NB4 (cell line): ENCODE measurements at regions not wholly inside any gene's neighbourhood (a gene's known extent, or its start where the extent isn't known, plus 50 kb on each side); places are given as distances from the start of the nearest gene placed in this dataset.

Experiments used
- DNase-seq: peaks from one replicate; pipeline ENCODE4 v3.0.0; 2010; ENCODE audit warnings: low read depth
- H3K4me3 ChIP-seq: one replicate; pipeline ENCODE4 v1.5.1; 2011; ENCODE audit warnings: mild to moderate bottlenecking, low read depth, low read length, moderate library complexity
- MYC ChIP-seq: IDR thresholded peaks from 2 replicates; pipeline ENCODE4 v1.6.1; 2011; ENCODE audit warnings: low read depth, low read length
- POLR2A ChIP-seq: IDR thresholded peaks from 2 replicates; pipeline ENCODE4 v1.6.1; 2011; ENCODE audit warnings: mild to moderate bottlenecking; ENCODE audit not compliant: insufficient read length; ENCODE audit errors: extremely low read depth
- TF ChIP-seq, protein P1 (sequence below): IDR thresholded peaks from 2 replicates; pipeline ENCODE4 v1.6.1; 2011; ENCODE audit warnings: low read depth, low read length
- TF ChIP-seq, protein P2 (sequence below): IDR thresholded peaks from one replicate; pipeline ENCODE4 v1.5.1; 2012; ENCODE audit warnings: low read depth, low read length

GRCh38 chr2:51976623-51977022 lies 944.7 kb upstream of the NRXN1 start:
- H3K4me3 ChIP-seq, result no peak overlapping the region
- TF ChIP-seq, protein P1, sequence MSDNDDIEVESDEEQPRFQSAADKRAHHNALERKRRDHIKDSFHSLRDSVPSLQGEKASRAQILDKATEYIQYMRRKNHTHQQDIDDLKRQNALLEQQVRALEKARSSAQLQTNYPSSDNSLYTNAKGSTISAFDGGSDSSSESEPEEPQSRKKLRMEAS, result no peak
- TF ChIP-seq, protein P2, sequence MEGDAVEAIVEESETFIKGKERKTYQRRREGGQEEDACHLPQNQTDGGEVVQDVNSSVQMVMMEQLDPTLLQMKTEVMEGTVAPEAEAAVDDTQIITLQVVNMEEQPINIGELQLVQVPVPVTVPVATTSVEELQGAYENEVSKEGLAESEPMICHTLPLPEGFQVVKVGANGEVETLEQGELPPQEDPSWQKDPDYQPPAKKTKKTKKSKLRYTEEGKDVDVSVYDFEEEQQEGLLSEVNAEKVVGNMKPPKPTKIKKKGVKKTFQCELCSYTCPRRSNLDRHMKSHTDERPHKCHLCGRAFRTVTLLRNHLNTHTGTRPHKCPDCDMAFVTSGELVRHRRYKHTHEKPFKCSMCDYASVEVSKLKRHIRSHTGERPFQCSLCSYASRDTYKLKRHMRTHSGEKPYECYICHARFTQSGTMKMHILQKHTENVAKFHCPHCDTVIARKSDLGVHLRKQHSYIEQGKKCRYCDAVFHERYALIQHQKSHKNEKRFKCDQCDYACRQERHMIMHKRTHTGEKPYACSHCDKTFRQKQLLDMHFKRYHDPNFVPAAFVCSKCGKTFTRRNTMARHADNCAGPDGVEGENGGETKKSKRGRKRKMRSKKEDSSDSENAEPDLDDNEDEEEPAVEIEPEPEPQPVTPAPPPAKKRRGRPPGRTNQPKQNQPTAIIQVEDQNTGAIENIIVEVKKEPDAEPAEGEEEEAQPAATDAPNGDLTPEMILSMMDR, result no peak
- no peak for TF ChIP-seq POLR2A
- no peak for TF ChIP-seq MYC
- DNase-seq, result no peak

GRCh38 chr2:51971136-51971535 lies 939.2 kb upstream of the NRXN1 start:
- no peak for DNase-seq
- no peak overlapping the region for H3K4me3 ChIP-seq
- no peak for TF ChIP-seq MYC
- TF ChIP-seq POLR2A, result no peak

DNA sequence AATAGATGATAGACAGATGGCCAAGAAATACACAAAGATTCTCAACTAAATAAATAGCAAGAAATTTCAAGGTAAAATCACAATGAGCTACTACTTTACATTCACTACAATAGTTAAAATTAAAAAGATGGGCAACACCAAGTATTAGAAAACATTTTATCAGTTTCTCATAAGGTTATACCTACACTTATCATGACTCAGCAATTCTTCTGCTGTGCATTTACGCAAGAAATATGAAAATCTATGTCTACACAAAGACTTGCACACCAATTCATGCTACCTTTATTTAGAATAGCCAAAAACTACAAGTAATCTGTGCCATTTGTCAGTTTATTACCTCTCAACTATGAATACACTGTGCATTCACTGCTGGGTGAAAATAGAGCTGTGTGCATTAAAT lies 937.4 kb upstream of the NRXN1 start:
- no peak overlapping the region for H3K4me3 ChIP-seq
- TF ChIP-seq POLR2A, result no peak
- TF ChIP-seq, protein P2, result no peak
- TF ChIP-seq, protein P1, result no peak
- no peak for TF ChIP-seq MYC
- DNase-seq, result no peak

DNA sequence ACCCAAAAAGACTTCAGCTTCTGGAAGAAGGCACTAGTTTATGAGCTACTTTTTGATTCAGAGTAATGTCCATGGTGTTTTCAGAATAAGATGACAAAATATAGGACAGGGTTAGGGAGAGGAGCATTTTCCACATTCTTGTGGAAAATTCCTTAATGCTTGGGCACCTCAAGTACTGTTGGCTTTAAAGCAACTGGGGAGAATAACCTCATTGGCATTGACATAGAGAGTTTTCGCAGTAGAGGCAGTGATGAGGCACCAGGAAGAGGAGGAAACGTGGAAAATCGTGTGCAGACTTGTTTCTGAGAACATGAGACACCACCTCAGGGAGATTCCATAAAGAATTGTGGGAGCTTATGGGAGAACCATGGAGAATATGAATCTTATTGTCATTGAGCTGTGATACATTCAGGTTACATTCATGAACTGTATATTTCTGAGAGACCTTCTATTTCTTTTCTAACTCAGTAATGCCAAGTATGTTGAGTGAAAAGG lies 929.0 kb upstream of the NRXN1 start:
- TF ChIP-seq, protein P1, result no peak
- TF ChIP-seq MYC, result no peak
- TF ChIP-seq, protein P2, result no peak
- TF ChIP-seq POLR2A, result no peak

DNA sequence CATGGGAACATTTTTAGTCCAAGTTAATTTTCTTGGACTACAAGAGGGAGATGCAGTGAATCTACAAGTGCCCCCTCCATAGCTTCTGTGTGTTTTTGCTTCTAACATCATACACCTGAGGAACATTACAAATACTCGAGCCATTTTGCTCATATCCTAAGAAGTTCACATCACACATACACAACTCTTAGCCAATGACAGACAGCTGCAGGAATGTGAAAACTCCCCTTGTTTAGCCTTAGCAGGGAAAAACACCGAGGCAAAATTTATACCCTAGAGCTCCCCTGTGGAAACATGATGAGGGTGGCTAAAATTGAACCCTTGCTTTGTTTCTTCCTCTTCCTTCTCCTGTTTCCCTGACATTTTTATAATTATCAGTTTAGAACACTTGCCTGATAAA lies 928.3 kb upstream of the NRXN1 start:
- no peak for DNase-seq
- no peak overlapping the region for H3K4me3 ChIP-seq
- TF ChIP-seq, protein P1, result no peak
- TF ChIP-seq, protein P2, result no peak
- TF ChIP-seq MYC (no peak), POLR2A (no peak)

More for the DNA sequence above, 929.0 kb upstream of the NRXN1 start:
- DNase-seq, result no peak
- H3K4me3 ChIP-seq, result no peak overlapping the region

DNA sequence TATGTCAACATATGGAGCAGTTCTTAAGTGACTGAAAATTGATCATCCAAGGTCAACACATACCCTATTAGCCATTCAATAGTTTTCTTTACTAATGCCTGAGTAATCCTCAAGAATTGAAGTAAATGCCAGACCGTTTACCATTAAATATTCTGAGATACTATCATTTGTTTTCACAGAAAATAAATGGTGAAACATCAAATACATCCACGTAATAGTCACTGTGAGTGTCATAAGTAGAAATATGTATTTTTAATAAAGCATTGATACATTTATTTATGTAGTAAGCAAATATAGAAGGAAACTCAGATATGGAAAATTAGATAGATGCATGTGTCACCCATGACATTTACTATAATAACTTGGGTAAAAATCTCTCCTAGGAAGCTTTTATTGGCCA lies 927.8 kb upstream of the NRXN1 start:
- TF ChIP-seq, protein P1, result no peak
- TF ChIP-seq, protein P2, result no peak
- TF ChIP-seq POLR2A (no peak), MYC (no peak)
- no peak overlapping the region for H3K4me3 ChIP-seq
- DNase-seq, result no peak
